ENCODE measurements at regions not wholly inside any gene's neighbourhood (a gene's known extent, or its start where the extent isn't known, plus 50 kb on each side); places are given as distances from the start of the nearest gene placed in this dataset.

- DNase-seq (ENCODE audit: low read depth) = no peak
Measured at GRCh38 chrX:10393241-10393640, 227.1 kb downstream of the MID1 start.

DNA sequence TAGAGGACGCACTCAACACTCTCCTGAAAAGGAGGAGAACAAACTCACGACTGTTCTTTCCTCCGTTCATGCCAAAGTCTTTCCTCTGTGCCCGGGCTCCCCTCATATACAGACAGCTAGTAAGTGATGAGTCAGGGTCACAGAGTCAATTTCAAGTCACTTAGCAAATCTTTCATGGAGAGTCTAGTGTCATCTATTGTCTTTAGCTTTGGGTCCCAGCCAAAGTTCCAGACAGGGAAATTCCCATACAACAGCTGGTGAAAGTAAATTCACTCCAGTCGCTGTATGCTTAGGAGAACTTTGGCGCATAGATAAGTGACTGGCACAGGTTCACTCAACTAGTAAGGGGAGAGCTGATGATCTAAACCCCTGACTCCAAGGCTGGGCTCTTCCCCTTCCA is 226.5 kb downstream of the MID1 start:
- no peak for DNase-seq (ENCODE audit: low read depth)

- no peak for DNase-seq (ENCODE audit: low read depth)
Measured at GRCh38 chrX:10395179-10395578, 225.2 kb downstream of the MID1 start.
